Heart left ventricle (tissue), 13 donors: ENCODE measurements at regions not wholly inside any gene's neighbourhood (a gene's known extent, or its start where the extent isn't known, plus 50 kb on each side); places are given as distances from the start of the nearest gene placed in this dataset.

ENCODE experiments used
- CTCF ChIP-seq, 12 donors: fragments of 200-600 bp; sonication (generic) in 4 of 12; IDR thresholded peaks; one replicate each; pipeline versions ENCODE4 v1.5.0 to v1.8.0; 2018 to 2022; ENCODE audit warnings: antibody characterized with exemption in 12 of 12, mild to moderate bottlenecking in 5 of 12
- POLR2A ChIP-seq, 2 donors: fragments of 450-650 bp; IDR thresholded peaks; one replicate each; pipeline ENCODE4 v1.6.1; 2017; ENCODE audit warnings: antibody characterized with exemption in 2 of 2, mild to moderate bottlenecking in 2 of 2, moderate library complexity in 2 of 2
- donor health status: ischemic (EF 13 %, LVEDD 7.1; RV severe dilation, severe dysfunction).
- donor health status: DM: no; HTN: yes; CAD: no.
- donor health status: DM: no; HTN: no; CAD: no.
- donor health status: ischemic (EF 25% LVEDD 6.9; RV normal size, moderate dysfunction).
- donor health status: ischemic (EF 25% LVEDD 5.7; RV mildly dilated, moderate dysfunction).
- donor health status: ischemic (EF 35%, LVEDD 5.7; RV mildly dilated, moderate dysfunction).
- donor health status: nonischemic (EF 11% LVEDD 7.7; RV severe dilation, severe dysfunction).
- donor health status: DM: yes; HTN: yes; CAD: no.
- donor health status: PGD.
- donor health status: ischemic (EF 29% LVEDD 5.4; RV normal size, mild dysfunction).
- donor health status: nonischemic (EF 23%, LVEDD 6.1; RV moderate dilation, normal function).

GRCh38 chr2:65708086-65708485 is 275.7 kb upstream of the SPRED2 start:
- no peak for TF ChIP-seq POLR2A (IDR thresholded peaks at IDR 0.05)
- no peak for TF ChIP-seq CTCF (IDR thresholded peaks at IDR 0.05)
